Upper lobe of right lung (tissue), 1 donor: ENCODE measurements at regions not wholly inside any gene's neighbourhood (a gene's known extent, or its start where the extent isn't known, plus 50 kb on each side); places are given as distances from the start of the nearest gene placed in this dataset.
A peak's percentile ranks its signal among the peaks of the same experiment; 100 is the strongest.

Experiments used
- ATAC-seq: fragments of 200-7000 bp; cut with Tn5 transposase; one replicate; pipeline ENCODE4 v1.9.1; 2020; ENCODE audit warnings: mild to moderate bottlenecking, moderate library complexity
- DNase-seq: peaks from one replicate; pipeline ENCODE4 v3.0.0-alpha.2; 2020
- H3K27ac ChIP-seq: fragments of 200-600 bp; one replicate; pipeline ENCODE4 v1.8.0; 2022
- H3K27me3 ChIP-seq: fragments of 200-600 bp; one replicate; pipeline ENCODE4 v1.8.0; 2022; ENCODE audit warnings: mild to moderate bottlenecking
- H3K36me3 ChIP-seq: fragments of 200-600 bp; one replicate; pipeline ENCODE4 v1.8.0; 2022
- H3K4me1 ChIP-seq: fragments of 200-600 bp; one replicate; pipeline ENCODE4 v1.8.0; 2022
- H3K4me3 ChIP-seq: fragments of 200-600 bp; one replicate; pipeline ENCODE4 v1.8.0; 2022; ENCODE audit warnings: mild to moderate bottlenecking
- H3K9me3 ChIP-seq: fragments of 200-600 bp; one replicate; pipeline ENCODE4 v1.8.0; 2022
- CTCF ChIP-seq: fragments of 200-600 bp; IDR thresholded peaks from one replicate; pipeline ENCODE4 v1.8.0; 2022; ENCODE audit warnings: antibody characterized with exemption
- intact Hi-C: fragments of 100-400 bp; cut with DNase I; formaldehyde crosslinking; loops from one replicate; pipeline ENCODE4 v1.11.0; 2022
- donor health status: DM: no; HTN: yes; CAD: no; lungs with severe emphysema.

GRCh38 chr1:47505267-47505666 is 67.4 kb downstream of the FOXD2 start:
- Histone ChIP-seq H3K4me3 (no peak overlapping the region), H3K27ac (no peak overlapping the region), H3K9me3 (no peaks in the 10 kb centered on the region), H3K36me3 (no peaks in the 10 kb centered on the region), H3K27me3 (peaks cover 49% of the 10 kb centered on the region), H3K4me1 (peaks cover 13% of the 10 kb centered on the region)
- no peak for DNase-seq
- no peak for TF ChIP-seq CTCF
- intact Hi-C loops, result no loop called here
- ATAC-seq, result no peak

GRCh38 chr1:47506053-47506452 is 68.2 kb downstream of the FOXD2 start:
- intact Hi-C loops, result no loop called here
- no peak for TF ChIP-seq CTCF
- ATAC-seq, result no peak
- no peak overlapping the region for H3K4me3 ChIP-seq
- H3K4me1 ChIP-seq, result peaks cover 13% of the 10 kb centered on the region
- no peaks in the 10 kb centered on the region for H3K9me3 ChIP-seq
- no peak for DNase-seq
- H3K27me3 ChIP-seq, result peaks cover 54% of the 10 kb centered on the region
- H3K36me3 ChIP-seq, result no peaks in the 10 kb centered on the region
- H3K27ac ChIP-seq, result no peak overlapping the region

- intact Hi-C loops, result no loop called here
- no peak for ATAC-seq
- Histone ChIP-seq H3K4me1 (peaks cover 13% of the 10 kb centered on the region), H3K4me3 (no peak overlapping the region), H3K36me3 (no peaks in the 10 kb centered on the region), H3K27me3 (peaks cover 55% of the 10 kb centered on the region), H3K9me3 (no peaks in the 10 kb centered on the region), H3K27ac (no peak overlapping the region)
- DNase-seq, result no peak
- no peak for TF ChIP-seq CTCF
Measured at GRCh38 chr1:47507144-47507543, 69.3 kb downstream of the FOXD2 start.

GRCh38 chr1:47507881-47508701 is 70.2 kb downstream of the FOXD2 start:
- intact Hi-C loops, result no loop called here
- no peak overlapping the region for H3K27ac ChIP-seq
- DNase-seq, result peak; percentile 73

GRCh38 chr1:47508702-47509431 is 71.0 kb downstream of the FOXD2 start:
- Histone ChIP-seq H3K9me3 (no peaks in the 10 kb centered on the region), H3K36me3 (no peaks in the 10 kb centered on the region), H3K27me3 (peaks cover 59% of the 10 kb centered on the region), H3K4me1 (peaks cover 13% of the 10 kb centered on the region), H3K27ac (no peak overlapping the region), H3K4me3 (peak overlapping the region; percentile 50)
- no peak for TF ChIP-seq CTCF
- peak; percentile 7 for ATAC-seq
- intact Hi-C loops, result no loop called here
- DNase-seq, result no peak

More at GRCh38 chr1:47507881-47508701, 70.2 kb downstream of the FOXD2 start:
- H3K36me3 ChIP-seq, result no peaks in the 10 kb centered on the region
- peak overlapping the region; percentile 50 for H3K4me3 ChIP-seq
- TF ChIP-seq CTCF, result no peak
- no peaks in the 10 kb centered on the region for H3K9me3 ChIP-seq
- peaks cover 13% of the 10 kb centered on the region for H3K4me1 ChIP-seq
- peak; percentile 84 for ATAC-seq
- peaks cover 59% of the 10 kb centered on the region for H3K27me3 ChIP-seq
